HG02678 (cell line): ENCODE measurements at regions not wholly inside any gene's neighbourhood (a gene's known extent, or its start where the extent isn't known, plus 50 kb on each side); places are given as distances from the start of the nearest gene placed in this dataset.

Experiments
- ATAC-seq: cut with Tn5 transposase; IDR thresholded peaks from one replicate; pipeline ENCODE4 v1.9.1; 2021; ENCODE audit warnings: mild to moderate bottlenecking, moderate library complexity; ENCODE audit not compliant: unreplicated experiment

GRCh38 chr3:111339017-111339416, 203.0 kb upstream of the CD96 start:
- ATAC-seq, result no peak

GRCh38 chr3:111351334-111351733, 190.7 kb upstream of the CD96 start:
- ATAC-seq, result no peak

GRCh38 chr3:111352585-111352984, 189.4 kb upstream of the CD96 start:
- ATAC-seq, result no peak

GRCh38 chr3:111359261-111360030, 182.6 kb upstream of the CD96 start:
- no peak for ATAC-seq

GRCh38 chr3:111362381-111363009, 179.5 kb upstream of the CD96 start:
- no peak for ATAC-seq

GRCh38 chr3:111366515-111366914, 175.5 kb upstream of the CD96 start:
- no peak for ATAC-seq

- no peak for ATAC-seq
These were observed 173.9 kb upstream of the CD96 start for GRCh38 chr3:111368056-111368455.

GRCh38 chr3:111369958-111370357, 172.0 kb upstream of the CD96 start:
- ATAC-seq, result no peak

GRCh38 chr3:111373239-111373638, 168.8 kb upstream of the CD96 start:
- no peak for ATAC-seq

GRCh38 chr3:111373861-111374260, 168.1 kb upstream of the CD96 start:
- ATAC-seq, result no peak

GRCh38 chr3:111385971-111386495, 156.0 kb upstream of the CD96 start:
- no peak for ATAC-seq

GRCh38 chr3:111392894-111393398, 149.1 kb upstream of the CD96 start:
- no peak for ATAC-seq

GRCh38 chr3:111412656-111413055, 129.3 kb upstream of the CD96 start:
- no peak for ATAC-seq

GRCh38 chr3:111414531-111414930, 127.5 kb upstream of the CD96 start:
- ATAC-seq, result no peak

GRCh38 chr3:111415018-111415417, 127.0 kb upstream of the CD96 start:
- ATAC-seq, result no peak

GRCh38 chr3:111418391-111418790, 123.6 kb upstream of the CD96 start:
- no peak for ATAC-seq

GRCh38 chr3:111428301-111428700, 113.7 kb upstream of the CD96 start:
- no peak for ATAC-seq

- no peak for ATAC-seq
These were observed 106.9 kb upstream of the CD96 start for GRCh38 chr3:111434941-111435622.

GRCh38 chr3:111438283-111438682, 103.7 kb upstream of the CD96 start:
- ATAC-seq, result no peak

- no peak for ATAC-seq
These were observed 87.4 kb upstream of the CD96 start for GRCh38 chr3:111454551-111454950.

GRCh38 chr3:111465081-111465670, 76.8 kb upstream of the CD96 start:
- ATAC-seq, result no peak
